ENCODE measurements at regions not wholly inside any gene's neighbourhood (a gene's known extent, or its start where the extent isn't known, plus 50 kb on each side); places are given as distances from the start of the nearest gene placed in this dataset.

GRCh38 chr4:131044368-131044767, 1948.4 kb downstream of the C4orf33 start:
- no peak for DNase-seq (ENCODE audit: low read depth in 3 of 3)

DNA sequence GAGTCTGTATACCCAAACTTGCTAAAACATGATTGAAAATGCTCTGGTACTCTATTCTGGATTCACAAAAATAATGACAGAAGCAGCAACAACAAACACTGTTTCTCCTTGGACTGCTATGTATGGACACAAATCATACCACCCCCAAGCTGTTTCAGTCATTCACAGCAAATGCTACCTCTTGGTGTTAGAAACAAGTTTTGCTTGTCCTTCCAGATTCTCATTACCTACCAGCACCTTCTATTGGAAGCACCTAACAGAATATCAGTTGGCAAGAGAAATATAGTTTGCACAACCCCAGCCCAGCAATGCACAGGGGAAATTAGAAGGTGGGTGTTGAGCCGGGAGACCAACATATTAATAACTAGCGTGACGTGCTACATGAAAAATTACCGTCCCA, 1950.9 kb downstream of the C4orf33 start:
- no peak for DNase-seq (ENCODE audit: low read depth in 3 of 3)

DNA sequence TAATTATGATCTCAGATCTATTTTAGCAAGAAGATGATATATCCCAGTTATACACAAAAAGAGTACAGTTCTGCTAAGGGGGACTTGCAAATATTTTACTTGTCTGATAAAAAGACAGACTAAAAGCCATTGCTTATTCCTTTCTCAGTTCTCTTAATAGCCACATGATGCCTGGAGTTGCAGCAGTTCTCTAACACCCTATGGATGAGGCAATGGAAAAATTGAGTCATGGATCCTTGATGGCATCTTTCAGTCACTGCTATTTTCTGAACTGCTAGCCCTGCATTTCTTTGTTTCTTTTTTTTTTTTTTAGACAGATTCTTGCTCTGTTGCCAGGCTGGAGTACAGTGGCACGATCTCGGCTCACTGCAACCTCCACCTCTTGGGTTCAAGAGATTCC, 1956.7 kb downstream of the C4orf33 start:
- no peak for DNase-seq (ENCODE audit: low read depth in 3 of 3)

DNA sequence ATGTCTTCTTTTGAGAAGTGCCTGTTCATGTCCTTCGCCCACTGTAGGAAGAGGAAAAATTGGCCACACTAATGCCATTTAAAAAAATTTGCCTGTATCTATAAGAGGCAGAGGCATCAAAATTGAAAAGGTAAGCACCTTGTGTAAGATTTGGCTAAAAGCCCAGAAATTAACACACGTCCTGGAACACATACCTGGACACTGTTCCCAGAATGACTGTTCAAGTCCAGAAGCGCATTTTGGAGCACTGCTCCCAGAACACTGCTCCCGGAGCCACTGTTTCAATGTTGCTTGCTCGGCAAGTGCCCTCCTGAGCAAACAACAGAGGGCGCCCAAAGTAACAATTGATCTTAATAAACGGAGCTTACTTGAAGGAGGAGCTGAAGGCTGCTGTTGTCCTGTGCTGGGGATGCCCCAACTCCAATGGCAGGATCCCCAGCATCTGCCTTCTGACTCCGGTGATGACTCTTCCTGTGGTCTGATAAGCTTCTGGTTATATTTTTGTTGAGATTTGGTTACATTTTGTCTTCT, 1958.6 kb downstream of the C4orf33 start:
- DNase-seq (ENCODE audit: low read depth in 3 of 3) = no peak

GRCh38 chr4:131061734-131062133, 1965.8 kb downstream of the C4orf33 start:
- DNase-seq (ENCODE audit: low read depth in 3 of 3) = no peak

GRCh38 chr4:131063878-131064277, 1967.9 kb downstream of the C4orf33 start:
- no peak for DNase-seq (ENCODE audit: low read depth in 3 of 3)

GRCh38 chr4:131081069-131081468, 1985.1 kb downstream of the C4orf33 start:
- DNase-seq (ENCODE audit: low read depth in 3 of 3) = no peak

- no peak for DNase-seq (ENCODE audit: low read depth in 3 of 3)
Observed at GRCh38 chr4:131084997-131085396, 1989.0 kb downstream of the C4orf33 start.

- no peak for DNase-seq (ENCODE audit: low read depth in 3 of 3)
Observed at GRCh38 chr4:131091896-131092295, 1995.9 kb downstream of the C4orf33 start.

DNA sequence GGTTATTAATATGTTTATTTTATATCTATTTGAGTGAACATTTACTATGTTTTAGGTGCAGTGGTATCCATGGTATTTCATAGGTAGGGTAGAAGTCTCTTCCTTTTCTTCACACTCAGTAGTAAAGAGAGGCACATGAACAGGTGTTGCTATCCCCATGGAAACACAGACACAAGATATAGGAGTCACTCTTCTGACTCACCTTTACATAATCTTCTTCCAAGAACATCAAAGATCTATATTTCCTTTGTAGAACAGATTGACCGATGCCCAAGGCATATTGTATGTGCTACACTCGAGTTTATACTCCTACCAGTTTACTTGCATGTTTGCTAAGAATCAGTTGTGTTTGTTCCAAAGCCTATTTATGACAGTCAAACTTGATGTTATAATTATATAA, 1997.4 kb downstream of the C4orf33 start:
- DNase-seq (ENCODE audit: low read depth in 3 of 3) = no peak

- no peak for DNase-seq (ENCODE audit: low read depth in 3 of 3)
Observed at GRCh38 chr4:131098976-131099375, 2003.0 kb downstream of the C4orf33 start.

DNA sequence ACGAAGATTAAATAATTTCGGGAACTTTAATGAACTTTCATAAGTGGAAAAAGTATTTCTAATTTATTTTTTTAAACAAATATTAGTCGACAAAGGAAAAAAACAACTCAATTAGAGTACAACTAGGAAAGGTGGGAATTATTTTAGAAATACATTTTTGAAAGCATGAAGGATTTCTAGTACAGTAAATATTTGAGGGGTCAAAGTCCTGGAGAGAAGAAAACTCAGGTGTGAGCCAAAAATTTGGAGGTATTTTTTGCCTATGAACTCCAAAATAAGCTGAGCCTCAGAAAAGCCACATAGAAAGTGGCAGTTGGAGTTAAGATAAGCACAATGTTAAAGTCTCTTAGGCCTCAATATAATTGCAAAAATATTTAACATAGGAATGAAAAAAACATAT, 2017.3 kb downstream of the C4orf33 start:
- no peak for DNase-seq (ENCODE audit: low read depth in 3 of 3)

- DNase-seq (ENCODE audit: low read depth in 3 of 3) = no peak
Observed at GRCh38 chr4:131113704-131114103, 2017.8 kb downstream of the C4orf33 start.

DNA sequence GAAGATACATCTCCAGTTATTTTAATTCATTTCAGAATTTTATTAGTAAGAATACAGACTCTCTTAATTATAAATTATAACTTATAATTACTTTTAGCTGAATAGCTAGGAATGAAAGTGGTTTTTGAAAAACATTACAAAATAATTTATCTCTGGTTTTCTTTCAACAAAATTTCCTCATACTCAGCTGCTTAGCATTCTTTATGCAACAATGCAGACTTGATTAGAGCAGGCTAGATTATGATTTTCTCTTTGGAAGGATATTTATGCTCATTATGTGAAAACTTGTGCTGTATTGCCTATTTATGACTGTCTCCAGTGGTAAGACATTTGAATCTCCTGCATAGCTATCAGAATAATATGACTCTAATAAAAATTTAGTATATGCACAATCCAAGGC, 2023.7 kb downstream of the C4orf33 start:
- no peak for DNase-seq (ENCODE audit: low read depth in 3 of 3)

DNA sequence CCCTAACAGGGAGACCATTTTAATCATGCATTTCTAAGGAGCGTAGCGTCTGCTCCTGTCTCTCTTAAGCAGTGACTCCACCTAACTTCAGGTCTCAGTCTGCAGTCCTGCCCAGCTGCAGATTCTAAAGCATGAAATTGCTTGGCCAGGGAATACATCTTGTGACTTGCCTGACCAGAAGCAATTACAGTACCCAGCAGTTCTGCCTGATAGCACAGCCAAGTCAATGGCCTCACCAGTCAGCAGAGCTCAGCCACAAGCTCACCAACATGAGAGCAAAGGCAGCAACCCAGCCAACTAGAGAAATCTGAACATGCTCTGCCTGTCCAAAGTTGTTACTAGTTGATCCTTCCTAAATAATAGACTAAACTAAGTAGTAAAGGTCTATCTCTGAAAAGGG, 2011.9 kb upstream of the PCDH10 start:
- DNase-seq (ENCODE audit: low read depth in 3 of 3) = no peak

GRCh38 chr4:131159261-131159660, 1989.8 kb upstream of the PCDH10 start:
- no peak for DNase-seq (ENCODE audit: low read depth in 3 of 3)

DNA sequence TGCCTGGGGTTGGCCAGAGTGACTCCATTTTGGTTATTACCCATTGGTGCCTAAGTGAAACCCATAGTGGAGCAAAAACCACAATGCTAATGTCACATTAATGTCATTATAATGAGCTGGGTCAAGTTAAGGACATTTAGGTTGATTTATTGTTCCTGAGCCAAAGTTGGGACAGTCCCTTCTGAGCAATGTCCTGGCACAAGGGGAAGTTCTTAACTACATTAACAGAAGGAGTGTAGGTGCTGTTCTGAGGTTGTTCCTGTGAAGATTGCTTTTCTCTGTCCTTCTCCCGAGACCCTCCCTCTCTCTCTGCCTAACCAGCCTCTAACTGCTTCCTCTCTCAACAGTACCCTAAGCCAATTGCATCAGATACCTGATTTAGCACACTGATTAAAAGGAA, 1956.8 kb upstream of the PCDH10 start:
- no peak for DNase-seq (ENCODE audit: low read depth in 3 of 3)

GRCh38 chr4:131207589-131207988, 1941.5 kb upstream of the PCDH10 start:
- DNase-seq (ENCODE audit: low read depth in 3 of 3) = no peak

GRCh38 chr4:131248314-131248713, 1900.8 kb upstream of the PCDH10 start:
- DNase-seq (ENCODE audit: low read depth in 3 of 3) = no peak

DNA sequence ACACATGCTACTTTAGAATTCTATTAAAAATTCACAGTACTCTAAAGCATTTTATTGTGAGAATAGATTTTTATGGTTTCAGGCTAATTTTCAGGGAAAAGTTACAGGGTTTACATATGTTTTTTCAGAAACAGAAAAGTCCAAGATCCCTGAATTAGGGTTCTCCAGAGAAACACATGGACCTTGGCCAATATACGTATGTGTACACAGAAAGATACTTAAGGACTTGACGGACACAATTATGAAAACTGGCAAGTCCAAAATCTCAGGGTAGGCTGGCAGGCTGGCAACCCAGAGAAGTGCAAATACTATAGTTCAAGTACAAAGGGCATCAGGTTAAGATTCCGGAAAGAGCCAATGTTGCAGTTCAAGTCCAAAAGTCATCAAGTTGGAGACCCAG, 1897.8 kb upstream of the PCDH10 start:
- DNase-seq (ENCODE audit: low read depth in 3 of 3) = no peak

DNA sequence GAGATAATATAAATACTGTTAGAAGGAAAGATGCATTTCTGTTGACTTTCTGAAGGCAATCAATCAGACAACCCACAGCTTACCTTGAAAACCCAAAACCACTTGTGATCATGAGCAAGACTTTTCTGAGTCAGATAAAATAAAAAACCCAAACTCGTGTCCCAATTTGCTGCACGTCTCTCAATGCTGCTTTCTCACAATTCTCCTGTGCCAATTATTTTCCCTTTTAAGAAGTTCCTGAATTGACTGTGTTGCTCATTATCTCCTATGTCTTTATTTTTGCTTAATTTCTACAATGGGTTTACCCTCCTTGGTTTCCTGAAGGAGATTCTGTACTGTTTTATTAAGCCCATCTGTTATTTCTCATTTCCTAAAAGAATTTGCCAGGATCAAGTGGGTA, 1891.9 kb upstream of the PCDH10 start:
- no peak for DNase-seq (ENCODE audit: low read depth in 3 of 3)

GRCh38 chr4:131258361-131258760, 1890.7 kb upstream of the PCDH10 start:
- DNase-seq (ENCODE audit: low read depth in 3 of 3) = no peak

- DNase-seq (ENCODE audit: low read depth in 3 of 3) = no peak
Observed at GRCh38 chr4:131288441-131288840, 1860.7 kb upstream of the PCDH10 start.

- DNase-seq (ENCODE audit: low read depth in 3 of 3) = no peak
Observed at GRCh38 chr4:131296192-131296591, 1852.9 kb upstream of the PCDH10 start.

GRCh38 chr4:131302108-131302507, 1847.0 kb upstream of the PCDH10 start:
- DNase-seq (ENCODE audit: low read depth in 3 of 3) = no peak

All from stimulated activated CD4-positive, alpha-beta T cell treated with anti-CD3 and anti-CD28 coated beads, TNF-alpha, amount 100 ng/mL, for 24 hours (primary cell).